Activated CD4-positive, CD25-positive, alpha-beta regulatory T cell treated with anti-CD3 and anti-CD28 coated beads, Interleukin-2, amount 50 U/mL, for 24 hours (primary cell): ENCODE measurements at regions not wholly inside any gene's neighbourhood (a gene's known extent, or its start where the extent isn't known, plus 50 kb on each side); places are given as distances from the start of the nearest gene placed in this dataset.
"Not testable (repeated sequence)": the region's sequence is repeated elsewhere in the genome, so short reads cannot be mapped to it uniquely, and the experiment has no call there.

Experiments used
- ATAC-seq, 2 donors: fragments of 150-1000 bp; cut with Tn5 transposase; one replicate each; pipeline ENCODE4 v1.10.0; 2021; ENCODE audit warnings: mild to moderate bottlenecking in 1 of 2, moderate library complexity in 1 of 2

DNA sequence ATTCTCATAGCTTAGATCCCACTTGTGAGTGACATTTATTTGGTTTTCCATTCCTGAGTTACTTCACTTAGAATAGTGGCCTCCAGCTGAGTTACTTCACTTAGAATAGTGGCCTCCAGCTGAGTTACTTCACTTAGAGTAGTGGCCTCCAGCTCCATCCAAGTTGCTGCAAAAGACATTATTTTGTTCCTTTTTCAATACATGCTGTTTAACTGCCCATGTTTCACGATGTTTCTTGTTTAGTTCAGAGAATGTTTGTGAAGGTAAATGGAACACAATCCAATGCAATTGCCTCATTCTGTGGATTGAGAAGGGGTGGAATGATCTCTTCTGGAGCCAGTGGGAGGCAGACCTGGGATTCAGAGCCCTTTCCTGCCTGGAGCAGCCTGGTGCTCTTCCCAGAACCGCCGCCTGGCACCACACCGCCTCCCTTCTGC, 273.5 kb upstream of the ATP5MC3 start:
- no peak for ATAC-seq

- no peak for ATAC-seq
Observed at GRCh38 chr2:175450029-175450760, 268.7 kb upstream of the ATP5MC3 start.

DNA sequence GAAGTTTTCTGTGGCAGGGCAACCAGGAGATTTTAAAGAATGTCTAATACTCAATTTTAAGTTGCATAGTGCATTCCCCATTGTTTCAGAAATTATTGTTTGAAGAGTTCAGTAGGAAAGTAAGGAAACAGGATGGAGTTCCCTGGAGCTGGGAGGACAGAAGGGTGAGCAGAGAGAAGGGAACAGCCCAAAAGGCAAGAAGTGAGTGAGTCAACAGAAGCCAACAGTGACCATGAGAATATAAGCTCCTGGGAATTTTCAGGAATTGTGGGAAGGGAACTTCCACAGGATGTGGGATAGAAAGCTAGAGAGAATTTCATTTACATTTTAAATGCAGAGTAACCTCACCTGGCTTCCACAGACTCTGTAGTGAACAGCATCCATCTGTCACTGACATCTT, 268.1 kb upstream of the ATP5MC3 start:
- no peak for ATAC-seq

- no peak for ATAC-seq
Observed at GRCh38 chr2:175446201-175446600, 264.7 kb upstream of the ATP5MC3 start.

- no peak for ATAC-seq
Observed at GRCh38 chr2:175445281-175445680, 263.8 kb upstream of the ATP5MC3 start.

GRCh38 chr2:175442441-175442840, 260.9 kb upstream of the ATP5MC3 start:
- no peak for ATAC-seq

DNA sequence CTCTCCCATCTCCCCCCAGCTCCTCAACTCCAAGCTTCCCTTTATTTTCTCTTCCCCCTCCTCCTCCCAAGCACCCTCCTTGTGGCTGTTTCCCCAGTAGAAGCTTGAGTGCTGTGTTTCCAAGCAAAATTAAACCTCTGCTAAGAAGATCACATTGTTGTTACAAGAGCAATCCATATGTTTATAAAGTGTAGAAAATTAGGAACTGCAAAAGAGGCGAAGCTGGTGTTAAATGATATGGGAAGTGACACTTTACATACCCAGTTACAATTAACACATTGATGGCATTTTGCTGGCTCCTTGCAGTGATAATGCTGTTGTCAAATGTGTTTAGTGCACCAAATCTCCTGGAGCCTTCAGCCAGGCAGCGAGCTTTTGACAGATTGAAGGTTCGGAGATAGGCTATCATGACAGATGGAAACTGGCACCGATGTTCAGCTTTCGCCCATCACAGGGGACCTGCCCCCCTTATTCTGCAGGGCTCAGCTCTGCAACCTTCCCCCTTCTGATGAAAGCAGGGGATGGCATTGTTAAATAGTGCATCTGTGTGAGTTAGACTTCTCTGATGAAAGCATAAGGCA, 259.8 kb upstream of the ATP5MC3 start:
- ATAC-seq = no peak

DNA sequence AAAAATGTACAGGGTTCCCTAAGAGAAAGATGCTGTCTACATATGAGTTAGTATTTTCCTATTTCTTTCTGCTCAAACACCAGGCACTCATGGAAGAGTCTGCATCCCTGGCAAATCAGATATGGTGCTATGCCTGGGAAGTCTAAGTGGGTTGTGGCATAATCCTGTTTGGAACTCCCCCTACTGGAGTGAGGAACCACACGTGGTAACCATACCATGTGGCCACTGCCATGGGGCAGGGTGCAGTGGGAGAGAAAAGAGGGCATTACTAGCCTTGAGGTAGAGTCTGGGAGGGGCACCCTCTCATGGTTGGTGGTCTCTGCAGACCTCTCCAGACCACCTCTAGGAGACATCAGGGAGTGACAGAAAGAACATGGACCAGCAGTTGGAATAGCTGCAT, 257.9 kb upstream of the ATP5MC3 start:
- no peak for ATAC-seq

GRCh38 chr2:175437167-175437566, 255.7 kb upstream of the ATP5MC3 start:
- ATAC-seq = no peak

- ATAC-seq = no peak
Observed at GRCh38 chr2:175436076-175436475, 254.6 kb upstream of the ATP5MC3 start.

DNA sequence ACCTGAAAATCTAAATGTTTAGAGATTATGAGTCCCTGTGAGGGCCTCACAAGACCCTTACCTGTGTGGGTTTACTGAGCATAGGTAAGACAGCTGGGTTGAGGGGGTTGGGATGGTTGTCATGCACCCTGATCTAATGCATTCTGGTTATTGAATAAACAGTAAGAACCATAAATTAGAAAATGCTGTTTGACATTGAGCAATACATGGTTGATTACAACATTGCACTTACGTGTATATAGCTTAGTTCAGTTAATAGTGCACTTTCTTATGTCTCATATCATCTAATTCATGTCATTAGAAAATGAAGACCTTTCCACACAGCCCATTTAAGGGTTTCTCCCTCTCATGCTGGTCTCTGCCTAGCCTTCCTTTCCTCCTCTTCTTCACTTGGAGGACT, 253.5 kb upstream of the ATP5MC3 start:
- ATAC-seq = no peak

- ATAC-seq = no peak
Observed at GRCh38 chr2:175432793-175433192, 251.3 kb upstream of the ATP5MC3 start.

- no peak for ATAC-seq
Observed at GRCh38 chr2:175432021-175432420, 250.5 kb upstream of the ATP5MC3 start.

DNA sequence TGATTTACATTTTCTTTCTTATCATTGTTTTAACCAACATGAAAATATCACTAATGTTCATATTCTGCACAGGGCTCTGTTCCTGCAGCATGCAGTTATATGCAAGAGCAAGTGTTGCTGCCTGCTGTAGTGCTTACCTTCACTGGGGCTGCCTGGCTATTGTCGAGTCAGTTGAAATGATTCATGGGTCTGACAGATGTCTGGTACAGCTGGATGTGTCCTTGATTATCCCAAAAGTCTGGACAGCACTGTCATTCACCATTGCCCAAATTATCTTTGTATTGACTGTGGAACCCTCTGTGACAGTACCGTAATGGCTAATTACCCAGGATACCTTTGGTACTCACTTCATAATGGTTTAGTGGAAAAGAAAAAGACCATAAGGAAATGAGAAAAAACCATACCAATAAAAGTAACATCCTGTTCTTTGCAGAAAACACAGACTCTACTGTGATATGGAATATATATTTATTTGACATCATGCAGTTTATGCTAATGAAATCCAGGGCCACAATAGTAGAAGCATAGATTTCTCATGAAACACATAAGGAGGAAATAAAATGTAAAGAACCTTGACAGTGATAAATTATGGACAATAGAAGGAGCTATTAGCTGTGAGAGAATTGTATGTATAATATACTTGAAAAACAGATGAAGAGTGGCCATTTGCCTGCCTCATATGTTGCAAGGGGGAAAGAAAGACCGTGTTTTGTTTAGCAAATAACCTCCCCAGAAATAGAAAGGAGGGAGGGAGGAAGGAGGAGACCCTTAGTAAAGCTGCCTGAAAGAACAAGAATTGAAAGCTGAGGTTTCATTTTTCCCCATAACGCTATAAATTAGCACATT, 249.8 kb upstream of the ATP5MC3 start:
- no peak for ATAC-seq

DNA sequence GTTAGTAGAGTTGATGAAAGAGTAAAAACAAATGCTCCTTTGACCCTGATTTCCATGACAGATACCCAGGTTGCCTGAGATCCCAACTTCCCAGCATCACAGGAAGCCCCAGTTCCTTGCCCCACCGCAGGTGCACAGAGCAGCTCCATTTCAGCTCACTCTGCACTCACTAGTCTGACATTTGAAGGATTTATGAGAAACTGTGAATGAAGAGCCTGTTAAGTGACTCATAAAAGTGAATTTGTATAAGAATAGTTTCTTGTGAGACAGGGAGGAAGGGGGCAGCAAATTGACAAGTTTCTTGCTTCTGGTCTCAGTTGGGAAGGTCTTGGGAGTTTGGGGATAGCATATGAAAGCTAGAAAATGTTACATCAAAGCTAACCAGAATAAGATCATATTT, 248.7 kb upstream of the ATP5MC3 start:
- ATAC-seq = no peak

- no peak for ATAC-seq
Observed at GRCh38 chr2:175418224-175418835, 236.8 kb upstream of the ATP5MC3 start.

DNA sequence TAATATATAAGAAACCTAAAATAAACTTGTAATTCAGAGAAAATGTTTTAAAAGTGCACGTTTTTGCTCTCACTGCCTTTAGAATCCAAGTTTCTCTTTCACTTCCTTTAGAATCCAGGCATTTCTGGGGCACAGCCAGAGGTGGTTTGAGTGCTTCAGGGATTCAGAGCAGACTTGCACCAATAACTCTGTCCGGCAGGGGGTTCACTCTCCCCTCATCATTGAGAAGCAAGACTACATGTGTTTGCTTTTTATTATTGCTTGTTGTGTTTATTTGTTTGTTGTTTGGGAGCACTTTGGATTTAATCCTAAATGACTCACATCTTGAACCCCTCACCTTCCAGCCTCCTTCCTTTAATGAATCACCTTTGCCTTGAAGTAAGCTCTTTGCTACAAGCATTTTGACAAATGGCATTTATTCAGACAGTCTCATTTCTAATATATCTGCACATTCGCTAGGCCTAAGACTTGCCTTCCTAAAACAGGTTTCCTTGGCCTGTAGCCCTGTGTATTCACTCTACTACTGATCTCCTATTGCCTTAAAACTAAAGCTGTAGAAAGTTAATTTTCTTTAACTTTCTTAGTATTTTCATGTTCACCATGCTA, 233.5 kb upstream of the ATP5MC3 start:
- no peak for ATAC-seq

DNA sequence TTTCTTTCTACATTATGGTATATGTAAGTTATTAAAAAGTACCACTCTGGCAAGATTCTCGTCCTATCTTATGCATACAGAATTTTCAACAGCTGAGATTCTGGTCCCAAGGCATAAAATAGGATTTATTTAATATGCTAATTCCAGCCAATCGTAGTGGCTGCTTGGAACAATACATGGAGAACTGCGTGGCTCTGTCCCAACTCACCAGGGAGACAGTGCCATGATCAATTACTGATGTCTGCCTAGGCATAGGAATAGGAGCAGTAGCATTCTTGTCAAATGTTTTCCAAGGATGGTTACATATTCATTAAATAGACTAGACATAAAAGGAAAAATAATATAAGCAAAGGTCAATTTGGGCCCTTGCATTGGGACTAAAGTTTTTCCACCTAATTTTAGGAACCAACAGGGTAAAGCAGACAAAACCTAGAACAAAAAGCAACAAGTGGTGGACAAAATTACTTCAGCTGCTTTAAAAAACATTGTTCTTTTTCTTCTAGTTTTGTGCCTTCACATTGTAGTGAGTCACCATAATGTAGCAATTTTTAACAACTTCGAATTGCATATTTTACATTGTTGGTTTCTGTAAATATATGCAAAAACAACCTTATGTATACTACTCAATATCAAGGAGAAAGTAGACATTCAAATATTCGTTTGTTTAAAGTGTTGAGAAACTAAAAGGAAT, 232.8 kb upstream of the ATP5MC3 start:
- ATAC-seq = no peak

DNA sequence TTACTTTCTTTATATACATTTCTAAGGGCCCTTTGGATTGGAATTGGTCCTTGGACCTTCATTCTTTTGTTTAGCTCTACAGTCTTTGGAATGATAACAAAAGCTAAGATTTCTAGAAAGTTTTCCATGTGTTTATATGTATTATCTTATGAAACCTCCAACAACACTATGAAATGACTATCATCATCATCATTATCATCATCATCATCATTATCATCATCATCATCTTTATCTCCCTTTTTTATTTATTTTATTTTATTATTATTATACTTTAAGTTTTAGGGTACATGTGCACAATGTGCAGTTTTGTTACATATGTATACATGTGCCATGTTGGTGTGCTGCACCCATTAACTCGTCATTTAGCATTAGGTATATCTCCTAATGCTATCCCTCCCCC, 229.4 kb upstream of the ATP5MC3 start:
- ATAC-seq = not testable (repeated sequence)

- ATAC-seq = no peak
Observed at GRCh38 chr2:175404839-175405238, 223.3 kb upstream of the ATP5MC3 start.

DNA sequence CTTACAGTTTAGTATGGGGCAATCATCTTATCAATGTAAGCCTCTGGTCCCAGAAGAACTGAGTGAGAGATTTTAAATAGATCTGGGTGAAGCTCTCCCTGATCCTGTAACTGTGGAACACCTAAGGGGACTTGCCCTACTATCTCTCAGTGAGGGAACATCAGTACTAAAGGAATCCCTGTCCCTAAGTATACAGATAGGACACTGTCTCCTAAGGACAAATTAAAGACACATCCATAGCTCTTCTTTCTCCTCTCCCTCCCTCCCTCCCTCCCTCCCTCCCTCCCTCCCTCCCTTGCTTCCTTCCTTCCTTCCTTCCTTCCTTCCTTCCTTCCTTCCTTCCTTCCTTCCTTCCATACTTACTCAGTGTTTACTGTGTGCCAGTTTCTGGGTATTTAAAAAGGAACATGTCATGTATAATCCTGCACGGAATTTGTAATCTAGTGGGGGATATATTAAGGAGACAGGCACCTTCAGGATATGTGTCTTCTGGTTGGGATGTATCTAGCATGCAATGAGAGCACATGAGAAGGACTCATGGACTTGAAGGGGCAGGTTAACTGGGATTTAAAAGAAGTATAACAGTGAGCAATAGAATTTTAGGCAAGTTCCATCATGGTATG, 222.2 kb upstream of the ATP5MC3 start:
- no peak for ATAC-seq

DNA sequence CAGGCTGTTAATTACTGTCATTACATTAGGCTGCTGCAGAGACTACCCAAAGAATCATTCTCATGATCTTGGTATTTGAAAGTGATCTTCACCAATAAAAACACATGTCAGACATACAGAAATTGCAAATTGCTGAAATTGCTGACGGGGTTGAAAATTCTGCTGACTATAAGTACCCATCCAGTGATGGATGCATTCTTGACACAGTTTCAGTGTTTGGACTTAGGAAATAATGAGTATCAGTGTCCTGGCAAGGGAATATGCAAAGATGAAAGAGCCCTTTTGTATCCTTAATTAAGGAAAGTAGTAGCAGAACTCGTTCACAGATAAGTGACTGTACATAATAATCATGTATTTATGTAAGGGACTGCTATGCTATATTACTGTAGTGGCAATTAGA, 221.1 kb upstream of the ATP5MC3 start:
- no peak for ATAC-seq
